Thymus (tissue), 11 donors: ENCODE measurements at regions not wholly inside any gene's neighbourhood (a gene's known extent, or its start where the extent isn't known, plus 50 kb on each side); places are given as distances from the start of the nearest gene placed in this dataset.

Experiments
- DNase-seq, 9 donors: peaks; one replicate each; pipeline ENCODE4 v3.0.0-alpha.2; 2013; ENCODE audit warnings: low spot score in 9 of 9, low read depth in 6 of 9, missing footprints in 1 of 9
- H3K27ac ChIP-seq, 2 donors: one replicate each; pipeline ENCODE4 v1.5.1; 2013; ENCODE audit warnings: control low read depth in 1 of 2, low read depth in 1 of 2, low read length in 1 of 2, mild to moderate bottlenecking in 1 of 2, moderate library complexity in 1 of 2
- H3K27me3 ChIP-seq, 2 donors: one replicate each; pipeline ENCODE4 v1.5.1; 2013; ENCODE audit warnings: low read length in 1 of 2; ENCODE audit not compliant: control insufficient read depth in 2 of 2, insufficient read depth in 1 of 2
- H3K36me3 ChIP-seq, 2 donors: one replicate each; pipeline ENCODE4 v1.5.1; 2013; ENCODE audit warnings: low read length in 1 of 2, mild to moderate bottlenecking in 1 of 2, moderate library complexity in 1 of 2; ENCODE audit not compliant: control insufficient read depth in 2 of 2, insufficient read depth in 2 of 2
- H3K4me1 ChIP-seq, 2 donors: one replicate each; pipeline ENCODE4 v1.5.1; 2013; ENCODE audit warnings: low read length in 2 of 2; ENCODE audit not compliant: control insufficient read depth in 2 of 2, insufficient read depth in 2 of 2
- H3K4me3 ChIP-seq, 2 donors: one replicate each; pipeline ENCODE4 v1.5.1; 2013; ENCODE audit warnings: low read length in 2 of 2, control low read depth in 1 of 2, mild to moderate bottlenecking in 1 of 2
- H3K9me3 ChIP-seq, 2 donors: one replicate each; pipeline ENCODE4 v1.5.1; 2013; ENCODE audit warnings: low read length in 1 of 2, mild to moderate bottlenecking in 1 of 2; ENCODE audit not compliant: control insufficient read depth in 2 of 2, insufficient read depth in 1 of 2
- WGBS: extraction: QIAGEN DNeasy Blood & Tissue Kit; methylation state at CpG from one replicate; pipeline ENCODE4 v1.1.7; 2013; 5-methylcytosine and 5-hydroxymethylcytosine counted together
- donor health status: healthy.

GRCh38 chr11:28606930-28607329, 498.7 kb downstream of the METTL15 start:
- 69% methylated on average over 12 of the region's 12 CpGs for WGBS
- no peak overlapping the region for H3K27ac ChIP-seq
- no peak overlapping the region for H3K4me3 ChIP-seq
- H3K36me3 ChIP-seq: no peaks in the 10 kb centered on the region
- DNase-seq: no peak
- H3K27me3 ChIP-seq: no peaks in the 10 kb centered on the region
- H3K9me3 ChIP-seq: no peaks in the 10 kb centered on the region
- no peaks in the 10 kb centered on the region for H3K4me1 ChIP-seq

GRCh38 chr11:28599656-28600055, 491.5 kb downstream of the METTL15 start:
- H3K27ac ChIP-seq: no peak overlapping the region
- no peak overlapping the region for H3K4me3 ChIP-seq
- H3K36me3 ChIP-seq: no peaks in the 10 kb centered on the region
- H3K9me3 ChIP-seq: no peaks in the 10 kb centered on the region
- no peaks in the 10 kb centered on the region for H3K4me1 ChIP-seq
- WGBS: 89% methylated on average over 2 of the region's 2 CpGs
- no peaks in the 10 kb centered on the region for H3K27me3 ChIP-seq
- no peak for DNase-seq

- DNase-seq: no peak
- Histone ChIP-seq H3K4me3 (no peak overlapping the region), H3K36me3 (no peaks in the 10 kb centered on the region), H3K27ac (no peak overlapping the region), H3K9me3 (no peaks in the 10 kb centered on the region), H3K27me3 (no peaks in the 10 kb centered on the region), H3K4me1 (no peaks in the 10 kb centered on the region)
- 96% methylated on average over 3 of the region's 3 CpGs for WGBS
Observed at GRCh38 chr11:28598531-28598930, 490.3 kb downstream of the METTL15 start.

DNA sequence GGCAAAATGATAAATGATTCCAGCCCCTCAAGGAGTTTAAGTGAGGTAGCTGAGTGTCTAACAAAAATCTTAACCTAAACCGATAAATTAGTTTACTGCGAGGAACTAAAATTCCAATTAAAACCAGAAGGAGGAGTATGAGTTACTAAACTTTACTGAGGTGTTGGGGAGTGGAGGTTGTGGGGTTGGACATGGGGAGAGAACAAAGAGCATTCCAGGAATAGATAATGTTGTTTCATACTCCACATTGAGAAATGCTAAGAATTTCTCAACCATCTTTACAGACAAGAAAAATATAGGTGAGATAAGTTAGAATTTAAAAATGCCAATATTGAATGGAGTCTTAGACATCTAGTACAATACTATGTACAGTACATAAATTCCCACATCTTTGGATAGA, 488.6 kb downstream of the METTL15 start:
- no peaks in the 10 kb centered on the region for H3K4me1 ChIP-seq
- no peak overlapping the region for H3K4me3 ChIP-seq
- DNase-seq: no peak
- H3K36me3 ChIP-seq: no peaks in the 10 kb centered on the region
- H3K27me3 ChIP-seq: no peaks in the 10 kb centered on the region
- H3K9me3 ChIP-seq: no peaks in the 10 kb centered on the region
- WGBS: 97% methylated on average over 2 of the region's 2 CpGs
- H3K27ac ChIP-seq: no peak overlapping the region

GRCh38 chr11:28592141-28592540, 484.0 kb downstream of the METTL15 start:
- Histone ChIP-seq H3K27ac (no peak overlapping the region), H3K4me3 (no peak overlapping the region), H3K9me3 (no peaks in the 10 kb centered on the region), H3K36me3 (no peaks in the 10 kb centered on the region), H3K27me3 (no peaks in the 10 kb centered on the region), H3K4me1 (no peaks in the 10 kb centered on the region)
- no peak for DNase-seq

DNA sequence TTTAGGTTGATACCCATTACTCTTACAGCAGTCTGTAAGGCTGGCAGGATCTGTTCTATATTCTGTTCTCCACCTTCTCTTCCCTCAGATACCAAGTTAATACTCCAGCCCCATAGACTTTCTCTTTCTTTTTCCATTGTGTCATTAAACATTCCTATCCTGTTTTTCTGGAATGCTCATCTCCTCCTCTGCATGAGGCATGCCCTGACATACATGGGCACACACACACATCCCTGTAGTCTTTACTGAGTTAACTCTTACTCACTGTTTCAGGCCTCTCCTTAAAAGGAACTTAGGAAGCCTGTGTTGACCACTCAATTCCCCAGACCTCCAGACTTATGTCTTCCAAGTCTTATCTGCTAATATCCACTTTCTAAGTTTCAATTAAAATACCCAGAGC, 476.8 kb downstream of the METTL15 start:
- Histone ChIP-seq H3K4me3 (no peak overlapping the region), H3K27ac (no peak overlapping the region), H3K36me3 (no peaks in the 10 kb centered on the region), H3K27me3 (no peaks in the 10 kb centered on the region), H3K9me3 (no peaks in the 10 kb centered on the region), H3K4me1 (no peaks in the 10 kb centered on the region)
- no peak for DNase-seq

DNA sequence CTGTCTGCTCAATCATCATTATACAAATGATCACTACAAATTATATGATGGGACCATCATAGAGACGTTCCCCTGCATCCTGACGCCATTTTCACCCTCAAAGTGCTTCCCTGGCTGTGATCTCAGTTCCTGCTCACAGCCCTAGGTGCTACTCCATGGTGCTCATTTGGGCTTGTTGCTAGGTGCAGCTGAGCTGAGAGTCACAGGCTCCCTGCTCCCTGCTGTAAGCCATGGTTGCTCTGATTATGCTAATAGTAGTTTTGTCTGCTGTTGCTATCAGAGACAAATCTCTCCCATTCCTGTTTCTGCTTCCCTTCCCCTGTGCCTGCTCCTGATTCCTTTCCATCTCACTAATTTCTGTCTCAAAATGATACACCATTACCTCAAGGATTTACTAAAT, 474.3 kb downstream of the METTL15 start:
- no peaks in the 10 kb centered on the region for H3K27me3 ChIP-seq
- no peaks in the 10 kb centered on the region for H3K4me1 ChIP-seq
- WGBS: 78% methylated on average over 2 of the region's 2 CpGs
- H3K4me3 ChIP-seq: no peak overlapping the region
- no peaks in the 10 kb centered on the region for H3K9me3 ChIP-seq
- no peaks in the 10 kb centered on the region for H3K36me3 ChIP-seq
- no peak for DNase-seq
- H3K27ac ChIP-seq: no peak overlapping the region

DNA sequence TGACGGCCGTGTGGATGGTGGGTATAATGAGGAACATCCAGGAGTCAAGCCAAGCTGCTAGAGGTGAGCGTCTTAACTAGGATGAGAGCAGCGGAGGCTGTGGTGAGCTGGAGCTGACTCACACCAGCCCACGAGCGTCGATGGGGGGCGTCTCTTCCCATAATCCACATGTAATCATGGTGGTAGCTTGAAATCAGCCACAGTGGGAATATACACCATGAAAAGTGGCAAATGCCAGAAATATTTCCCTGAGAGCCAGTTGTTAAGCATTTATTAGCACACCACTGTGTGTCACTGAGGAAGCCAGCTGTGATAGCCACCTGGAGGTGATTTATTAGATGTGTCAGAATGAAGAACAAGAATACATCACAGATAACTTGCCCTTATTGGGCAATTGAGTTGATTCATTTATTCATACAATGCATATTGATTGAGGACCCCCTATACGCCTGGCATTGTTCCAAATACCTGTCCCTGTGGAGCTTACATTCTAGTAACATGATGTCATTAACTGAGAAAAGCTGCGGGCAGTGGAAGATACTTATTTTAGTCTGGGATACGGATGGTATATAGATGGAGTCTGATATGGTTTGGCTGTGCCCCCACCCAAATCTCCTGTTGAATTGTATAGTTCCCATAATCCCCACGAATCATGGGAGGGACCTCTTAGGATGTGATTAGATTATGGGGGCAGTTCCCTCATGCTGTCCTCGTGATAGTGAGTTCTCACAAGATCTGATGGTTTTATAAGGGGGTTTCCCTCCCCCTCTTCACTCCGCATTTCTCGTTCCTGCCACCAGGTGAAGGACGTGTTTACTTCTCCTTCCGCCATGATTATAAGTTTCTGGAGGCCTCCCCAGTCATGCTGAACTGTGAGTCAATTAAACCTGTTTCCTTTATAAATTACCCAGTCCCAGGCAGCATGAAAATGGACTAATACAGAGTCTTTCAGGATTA, 473.4 kb downstream of the METTL15 start:
- no peak overlapping the region for H3K27ac ChIP-seq
- H3K4me3 ChIP-seq: no peak overlapping the region
- H3K27me3 ChIP-seq: no peaks in the 10 kb centered on the region
- 90% methylated on average over 17 of the region's 17 CpGs for WGBS
- no peaks in the 10 kb centered on the region for H3K36me3 ChIP-seq
- DNase-seq: no peak
- no peaks in the 10 kb centered on the region for H3K4me1 ChIP-seq
- no peaks in the 10 kb centered on the region for H3K9me3 ChIP-seq

DNA sequence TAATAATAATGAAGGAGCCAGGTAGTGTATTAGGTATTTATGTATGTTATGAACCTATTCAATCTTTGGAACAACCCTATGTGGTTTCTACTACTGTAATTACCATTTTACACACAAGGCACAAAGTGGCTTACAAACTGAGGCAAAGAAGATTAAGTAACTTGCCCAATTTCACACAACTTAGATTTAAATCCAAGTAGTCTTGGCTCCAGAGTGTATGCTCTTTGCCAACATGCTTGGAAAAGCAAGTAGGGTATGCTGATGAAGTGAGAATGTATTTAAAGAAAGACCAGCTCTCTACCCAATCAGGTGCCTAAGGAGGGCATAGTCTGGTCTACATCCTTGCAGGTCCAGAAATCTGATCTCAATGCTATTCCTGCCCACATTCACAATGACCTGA, 463.2 kb downstream of the METTL15 start:
- no peak for DNase-seq
- Histone ChIP-seq H3K4me1 (no peaks in the 10 kb centered on the region), H3K27me3 (peaks cover 0 to 3% of the 10 kb centered on the region in 2 donors)

More for the DNA sequence above, 463.2 kb downstream of the METTL15 start:
- Histone ChIP-seq H3K9me3 (no peaks in the 10 kb centered on the region), H3K4me3 (no peak overlapping the region), H3K27ac (no peak overlapping the region), H3K36me3 (no peaks in the 10 kb centered on the region)
